HepG2 (cell line): ENCODE measurements at regions not wholly inside any gene's neighbourhood (a gene's known extent, or its start where the extent isn't known, plus 50 kb on each side); places are given as distances from the start of the nearest gene placed in this dataset.

Source experiments
- ATAC-seq: fragments of 200-7000 bp; cut with Tn5 transposase; 3 replicates; pipeline ENCODE4 v1.9.1; 2020; ENCODE audit warnings: mild to moderate bottlenecking, moderate library complexity
- BruUV-seq: library from RNA; stranded (reverse); fragments of 400-500 nt; replicated peaks from 2 replicates; lab custom pipeline; 2021; lab: Mats Ljungman, UMichigan
- CTCF ChIA-PET: fragments of 300-600 bp; formaldehyde crosslinking; extraction: SDS; loops from one replicate; lab custom pipeline; 2021; ENCODE audit warnings: low total read pairs, inconsistent platforms, low intra/inter-chr PET ratio; lab: Yijun Ruan, JAX
- POLR2A ChIA-PET: fragments of 350-600 bp; sonication (Branson Sonifier 250); formaldehyde crosslinking; loops from one replicate; lab custom pipeline; 2020; ENCODE audit warnings: antibody characterized with exemption, inconsistent platforms; lab: Yijun Ruan, JAX
- DNase-seq: peaks from one replicate; pipeline ENCODE4 v3.0.0-alpha.2; 2015; ENCODE audit warnings: low spot score
- FAIRE-seq: peaks from 3 replicates; lab custom pipeline; 2011; peaks lifted over from hg19 to GRCh38; lab: Jason Lieb, UNC
- H2AFZ ChIP-seq: one replicate; pipeline ENCODE4 v1.6.1; 2011; ENCODE audit warnings: low read length, inconsistent platforms
- H3K27ac ChIP-seq: fragments of 300-600 bp; 3 replicates; pipeline ENCODE4 v1.8.0; 2011; ENCODE audit warnings: mixed run types, mild to moderate bottlenecking, mixed read lengths, low read length, inconsistent platforms; ENCODE audit not compliant: insufficient read depth; ENCODE audit errors: extremely low read length
- H3K27me3 ChIP-seq, 2 experiments: fragments of 200-600 bp in 1 of 2; 2 replicates in 1 of 2; 3 replicates in 1 of 2; pipeline versions ENCODE4 v1.6.0 to v1.8.0; 2011; ENCODE audit warnings: low read length in 2 of 2, mild to moderate bottlenecking in 2 of 2, moderate library complexity in 2 of 2, inconsistent platforms in 1 of 2; ENCODE audit not compliant: insufficient read depth in 2 of 2, control insufficient read depth in 1 of 2
- H3K36me3 ChIP-seq, 2 experiments: fragments of 200-600 bp in 1 of 2; replicated peaks in 1 of 2; 2 replicates in 1 of 2; 3 replicates in 1 of 2; pipeline versions ENCODE4 v1.5.1 to v1.8.0; 2011; ENCODE audit warnings: low read length in 2 of 2, inconsistent platforms in 1 of 2; ENCODE audit not compliant: insufficient read depth in 2 of 2, control insufficient read depth in 1 of 2
- H3K4me1 ChIP-seq: 2 replicates; pipeline ENCODE4 v1.5.1; 2012; ENCODE audit warnings: low read length, inconsistent platforms; ENCODE audit not compliant: insufficient read depth
- H3K4me2 ChIP-seq: 2 replicates; pipeline ENCODE4 v1.6.0; 2011; ENCODE audit warnings: low read depth, low read length, inconsistent platforms
- H3K4me3 ChIP-seq, 3 experiments: fragments of 200-600 bp in 1 of 3; sonication (generic), shearing (Covaris generic) in 1 of 3; replicated peaks in 1 of 3; 2 replicates each; pipeline ENCODE4 v1.5.1; 2011 to 2016; ENCODE audit warnings: low read length in 3 of 3, inconsistent platforms in 2 of 3, low read depth in 2 of 3, mild to moderate bottlenecking in 2 of 3, control low read depth in 1 of 3, mixed read lengths in 1 of 3; ENCODE audit not compliant: insufficient read depth in 1 of 3
- H3K79me2 ChIP-seq: one replicate; pipeline ENCODE4 v1.6.1; 2011; ENCODE audit warnings: low read length, inconsistent platforms; ENCODE audit not compliant: insufficient read depth
- H3K9ac ChIP-seq: 2 replicates; pipeline ENCODE4 v1.6.0; 2011; ENCODE audit warnings: mild to moderate bottlenecking, low read depth, low read length, inconsistent platforms; ENCODE audit not compliant: insufficient read depth
- H3K9me3 ChIP-seq: 2 replicates; pipeline ENCODE4 v1.5.1; 2012; ENCODE audit warnings: mild to moderate bottlenecking, low read length
- H4K20me1 ChIP-seq: 2 replicates; pipeline ENCODE4 v1.6.0; 2011; ENCODE audit warnings: inconsistent platforms, mild to moderate bottlenecking, low read length, moderate library complexity; ENCODE audit not compliant: insufficient read depth
- MYPOP ChIP-seq: sonication (generic); formaldehyde crosslinking; IDR thresholded peaks from 2 replicates; pipeline ENCODE4 v1.8.1; 2023; ENCODE audit warnings: mild to moderate bottlenecking, moderate library complexity, missing genetic modification reagents
- NFAT5 ChIP-seq: sonication (generic); formaldehyde crosslinking; IDR thresholded peaks from 2 replicates; pipeline ENCODE4 v1.4.0; 2020; ENCODE audit warnings: missing genetic modification reagents
- WGBS: methylation state at CpG from one replicate; pipeline ENCODE4 v1.1.6; 2017; ENCODE audit warnings: low lambda C conversion rate; 5-methylcytosine and 5-hydroxymethylcytosine counted together
- in situ Hi-C: cut with HindIII; loops from 2 replicates; pipeline ENCODE4 v1.10.0; 2017; ENCODE audit warnings: low pct_unique_long_range_greater_than_20kb; ENCODE audit not compliant: extremely low pct_ligation_motif_present
- intact Hi-C: fragments of 100-400 bp; cut with micrococcal nuclease; formaldehyde crosslinking; loops from one replicate; pipeline ENCODE4 v1.10.0; 2022; ENCODE audit not compliant: unreplicated experiment

GRCh38 chr6:91407706-91408105 lies 820.8 kb upstream of the MAP3K7 start:
- intact Hi-C loops, result no loop called here
- Histone ChIP-seq H3K79me2 (no peaks in the 10 kb centered on the region), H3K9ac (no peak overlapping the region), H4K20me1 (no peaks in the 10 kb centered on the region), H3K36me3 (no peaks in the 10 kb centered on the region), H3K4me3 (no peak overlapping the region), H3K4me2 (no peak overlapping the region), H3K27ac (no peak overlapping the region), H2AFZ (no peak overlapping the region), H3K9me3 (peaks cover 18% of the 10 kb centered on the region; the same call in 1 of the 2 replicates), H3K27me3 (no peaks in the 10 kb centered on the region), H3K4me1 (no peaks in the 10 kb centered on the region)
- DNase-seq (no peak), FAIRE-seq (no peak), ATAC-seq (no peak)
- in situ Hi-C loops, result no loop called here
- ChIA-PET CTCF (no interaction called here), POLR2A (no interaction called here)
- under 1% methylated on average over 3 of the region's 3 CpGs for WGBS
- TF ChIP-seq MYPOP (CRISPR knock-in tag) (no peak), NFAT5 (CRISPR knock-in tag) (no peak)
- no TSS peak for BruUV-seq
